ENCODE measurements at regions not wholly inside any gene's neighbourhood (a gene's known extent, or its start where the extent isn't known, plus 50 kb on each side); places are given as distances from the start of the nearest gene placed in this dataset.

DNA sequence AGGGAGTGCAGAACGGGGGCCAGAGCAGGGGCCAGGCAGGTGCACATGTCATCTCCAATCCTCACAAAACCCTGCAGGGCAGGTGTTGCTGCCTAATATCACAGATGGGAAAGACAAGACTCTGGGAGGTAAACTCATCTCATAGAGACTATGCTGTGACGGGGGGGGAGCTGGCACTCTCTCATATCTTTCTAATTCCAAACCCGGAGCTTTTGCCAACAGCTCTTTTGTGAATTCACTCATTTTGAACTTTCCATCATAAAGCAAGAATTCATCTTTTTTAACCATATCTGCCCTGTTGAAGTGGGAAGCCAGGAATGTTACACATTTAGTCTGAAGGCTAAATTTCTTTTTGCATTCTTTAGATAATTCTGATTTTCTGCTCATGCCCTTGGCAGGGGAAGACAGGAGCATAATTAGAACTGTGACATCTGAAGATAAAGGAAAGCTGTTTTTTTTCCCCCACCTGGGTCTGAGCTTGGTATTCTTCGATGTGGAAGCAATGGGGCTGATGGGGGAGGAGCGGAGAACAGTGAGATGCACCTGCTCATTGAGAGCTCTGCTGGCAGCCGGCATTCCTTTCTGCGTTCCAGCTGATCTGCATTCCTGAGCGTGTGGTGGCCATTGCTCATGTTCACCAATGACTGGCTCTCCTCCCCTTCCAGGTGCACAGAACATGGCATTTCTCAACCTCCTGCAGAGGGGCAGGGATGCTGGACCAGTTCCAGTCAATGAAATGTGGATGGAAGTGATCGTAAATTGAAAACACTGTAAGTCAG is 159.2 kb downstream of the NSG2 start:
- TF ChIP-seq, protein P1, sequence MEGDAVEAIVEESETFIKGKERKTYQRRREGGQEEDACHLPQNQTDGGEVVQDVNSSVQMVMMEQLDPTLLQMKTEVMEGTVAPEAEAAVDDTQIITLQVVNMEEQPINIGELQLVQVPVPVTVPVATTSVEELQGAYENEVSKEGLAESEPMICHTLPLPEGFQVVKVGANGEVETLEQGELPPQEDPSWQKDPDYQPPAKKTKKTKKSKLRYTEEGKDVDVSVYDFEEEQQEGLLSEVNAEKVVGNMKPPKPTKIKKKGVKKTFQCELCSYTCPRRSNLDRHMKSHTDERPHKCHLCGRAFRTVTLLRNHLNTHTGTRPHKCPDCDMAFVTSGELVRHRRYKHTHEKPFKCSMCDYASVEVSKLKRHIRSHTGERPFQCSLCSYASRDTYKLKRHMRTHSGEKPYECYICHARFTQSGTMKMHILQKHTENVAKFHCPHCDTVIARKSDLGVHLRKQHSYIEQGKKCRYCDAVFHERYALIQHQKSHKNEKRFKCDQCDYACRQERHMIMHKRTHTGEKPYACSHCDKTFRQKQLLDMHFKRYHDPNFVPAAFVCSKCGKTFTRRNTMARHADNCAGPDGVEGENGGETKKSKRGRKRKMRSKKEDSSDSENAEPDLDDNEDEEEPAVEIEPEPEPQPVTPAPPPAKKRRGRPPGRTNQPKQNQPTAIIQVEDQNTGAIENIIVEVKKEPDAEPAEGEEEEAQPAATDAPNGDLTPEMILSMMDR (conservative IDR thresholded peaks at IDR 0.05; ENCODE audit: low read length), result no peak
- no peak for TF ChIP-seq EZH2phosphoT487 (IDR thresholded peaks at IDR 0.05; ENCODE audit: borderline replicate concordance)

Data from Loucy (cell line).